HG03097 (cell line): ENCODE measurements at regions not wholly inside any gene's neighbourhood (a gene's known extent, or its start where the extent isn't known, plus 50 kb on each side); places are given as distances from the start of the nearest gene placed in this dataset.

Experiments used
- ATAC-seq: cut with Tn5 transposase; IDR thresholded peaks from one replicate; pipeline ENCODE4 v1.9.1; 2021; ENCODE audit not compliant: unreplicated experiment, low FRiP score

- no peak for ATAC-seq
These were observed 105.2 kb upstream of the VSTM2B start for GRCh38 chr19:29420482-29421195.

- no peak for ATAC-seq
These were observed 104.6 kb upstream of the VSTM2B start for GRCh38 chr19:29421196-29421545.

- ATAC-seq: no peak
These were observed 103.7 kb upstream of the VSTM2B start for GRCh38 chr19:29422047-29422446.

- ATAC-seq: no peak
These were observed 103.2 kb upstream of the VSTM2B start for GRCh38 chr19:29422486-29423085.

GRCh38 chr19:29428071-29428470 is 97.7 kb upstream of the VSTM2B start:
- ATAC-seq: no peak

- ATAC-seq: no peak
These were observed 96.8 kb upstream of the VSTM2B start for GRCh38 chr19:29429021-29429420.

GRCh38 chr19:29429581-29429980 is 96.2 kb upstream of the VSTM2B start:
- ATAC-seq: no peak

- ATAC-seq: no peak
These were observed 94.5 kb upstream of the VSTM2B start for GRCh38 chr19:29431332-29431731.

- no peak for ATAC-seq
These were observed 93.1 kb upstream of the VSTM2B start for GRCh38 chr19:29432677-29433076.

GRCh38 chr19:29436591-29437103 is 89.1 kb upstream of the VSTM2B start:
- no peak for ATAC-seq

- ATAC-seq: no peak
These were observed 86.8 kb upstream of the VSTM2B start for GRCh38 chr19:29439021-29439420.

- ATAC-seq: no peak
These were observed 85.9 kb upstream of the VSTM2B start for GRCh38 chr19:29439688-29440550.

GRCh38 chr19:29442094-29442493 is 83.7 kb upstream of the VSTM2B start:
- ATAC-seq: no peak

GRCh38 chr19:29442910-29443309 is 82.9 kb upstream of the VSTM2B start:
- ATAC-seq: no peak

GRCh38 chr19:29445246-29445645 is 80.5 kb upstream of the VSTM2B start:
- no peak for ATAC-seq

GRCh38 chr19:29446361-29446760 is 79.4 kb upstream of the VSTM2B start:
- ATAC-seq: no peak

GRCh38 chr19:29448046-29448445 is 77.7 kb upstream of the VSTM2B start:
- no peak for ATAC-seq

GRCh38 chr19:29449371-29449770 is 76.4 kb upstream of the VSTM2B start:
- no peak for ATAC-seq

GRCh38 chr19:29450306-29450705 is 75.5 kb upstream of the VSTM2B start:
- no peak for ATAC-seq

GRCh38 chr19:29450812-29451211 is 75.0 kb upstream of the VSTM2B start:
- no peak for ATAC-seq

- ATAC-seq: no peak
These were observed 71.7 kb upstream of the VSTM2B start for GRCh38 chr19:29454109-29454508.
